Limb (tissue), 2 donors: ENCODE measurements at regions not wholly inside any gene's neighbourhood (a gene's known extent, or its start where the extent isn't known, plus 50 kb on each side); places are given as distances from the start of the nearest gene placed in this dataset.
"Not testable (repeated sequence)": the region's sequence is repeated elsewhere in the genome, so short reads cannot be mapped to it uniquely, and the experiment has no call there.

ENCODE experiments used
- DNase-seq, 2 donors: peaks; one replicate each; pipeline ENCODE4 v3.0.0-alpha.2; 2016; ENCODE audit errors: extremely low spot score in 2 of 2

- DNase-seq = no peak
These were observed 123.0 kb upstream of the CTBP2 start for GRCh38 chr10:125283191-125283835.

DNA sequence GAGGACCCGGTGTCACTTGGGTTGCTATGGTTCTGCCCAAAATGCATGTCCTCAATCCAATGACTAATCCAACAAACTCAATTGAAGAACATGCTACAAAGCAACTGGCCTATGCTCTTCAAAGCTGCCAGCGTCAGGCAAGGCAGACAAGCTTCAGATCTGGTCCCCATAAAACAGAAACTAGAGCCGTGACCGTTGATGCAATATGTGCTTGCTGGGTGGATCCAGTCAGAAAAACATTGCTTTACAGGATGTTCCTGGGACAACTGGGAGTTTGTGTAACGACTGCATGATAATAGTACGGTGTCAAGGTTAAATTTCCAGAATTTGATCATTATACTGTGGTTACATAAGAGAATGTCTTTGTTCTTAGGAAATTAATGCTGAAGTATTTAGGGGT is 120.7 kb upstream of the CTBP2 start:
- DNase-seq = no peak

DNA sequence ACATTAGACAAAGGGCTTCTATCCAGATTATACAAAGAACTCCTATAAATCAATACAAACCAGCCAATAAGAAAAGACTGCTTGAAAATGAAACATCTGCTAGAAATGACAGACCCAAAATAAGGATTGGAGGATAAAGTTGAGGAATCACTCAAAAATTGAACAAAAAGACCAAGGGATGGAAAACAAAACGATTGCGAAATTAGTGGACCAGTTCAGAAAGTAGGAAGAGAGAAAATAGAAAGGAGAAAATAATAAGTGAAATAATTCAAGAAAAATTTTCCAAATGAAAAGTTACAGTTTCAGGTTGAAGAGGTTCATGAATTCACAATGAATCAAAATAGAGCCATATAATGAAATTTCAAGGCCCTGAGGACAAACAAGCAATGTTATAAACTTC is 115.8 kb upstream of the CTBP2 start:
- no peak for DNase-seq

DNA sequence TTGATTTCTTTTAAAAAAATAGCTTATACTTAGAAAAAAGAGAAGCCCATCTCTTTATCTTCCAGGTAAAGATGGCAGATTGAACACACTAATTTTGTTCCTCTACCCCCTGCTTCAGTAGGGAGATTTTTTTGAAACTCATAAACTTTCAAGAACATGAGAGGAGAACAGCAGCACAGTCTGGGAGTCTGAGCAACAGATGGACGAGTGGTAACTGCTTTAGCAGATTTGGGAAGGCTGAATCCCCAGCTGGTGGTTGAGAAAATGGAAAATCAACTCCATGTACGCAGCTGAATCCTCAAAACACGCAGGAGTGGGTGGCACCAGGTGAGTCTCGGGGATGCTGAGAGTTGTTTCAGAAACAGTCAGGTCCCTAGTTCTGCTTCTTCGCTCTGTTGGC is 114.6 kb upstream of the CTBP2 start:
- no peak for DNase-seq

GRCh38 chr10:125273023-125273422 is 112.7 kb upstream of the CTBP2 start:
- DNase-seq = no peak

DNA sequence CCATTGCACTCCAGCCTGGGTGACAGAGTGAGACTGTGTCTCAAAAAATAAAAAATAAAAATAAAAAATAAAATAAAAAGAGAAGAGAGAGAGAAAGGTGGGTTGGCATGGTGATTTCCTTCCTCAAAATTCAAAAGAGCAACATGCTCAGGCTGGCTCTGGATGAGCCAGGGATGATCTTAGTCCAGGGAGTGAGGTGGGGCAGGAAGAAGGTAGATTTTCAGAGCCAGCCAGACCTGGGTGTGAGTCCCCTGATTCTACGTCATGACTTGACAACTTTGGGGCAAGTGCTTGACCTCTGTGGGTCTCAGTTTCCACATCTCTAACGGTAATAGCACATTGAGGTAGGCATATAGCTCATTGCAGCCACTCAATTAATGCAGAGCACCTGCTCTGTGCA is 109.4 kb upstream of the CTBP2 start:
- no peak for DNase-seq

- DNase-seq = no peak
These were observed 106.6 kb upstream of the CTBP2 start for GRCh38 chr10:125266966-125267365.

DNA sequence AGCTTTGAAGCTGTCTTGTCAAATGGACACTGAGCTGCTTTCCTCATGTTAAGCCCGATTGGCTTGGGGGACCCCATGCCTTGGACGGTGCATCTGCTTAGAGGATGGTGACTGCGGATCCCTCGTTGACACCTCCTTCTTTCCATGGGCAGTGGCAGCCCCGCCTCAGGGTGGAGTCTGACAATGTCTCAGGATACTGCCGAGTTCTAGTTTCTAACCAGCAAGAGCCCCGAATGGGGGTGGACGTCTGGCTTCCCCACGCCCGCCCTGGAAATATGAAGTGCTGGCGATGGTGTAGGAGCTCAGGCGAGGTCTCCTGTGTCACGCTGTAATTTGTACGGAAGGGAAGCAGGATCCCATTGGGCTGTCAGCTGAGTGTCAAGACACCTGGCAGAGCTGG is 106.2 kb upstream of the CTBP2 start:
- DNase-seq = no peak

DNA sequence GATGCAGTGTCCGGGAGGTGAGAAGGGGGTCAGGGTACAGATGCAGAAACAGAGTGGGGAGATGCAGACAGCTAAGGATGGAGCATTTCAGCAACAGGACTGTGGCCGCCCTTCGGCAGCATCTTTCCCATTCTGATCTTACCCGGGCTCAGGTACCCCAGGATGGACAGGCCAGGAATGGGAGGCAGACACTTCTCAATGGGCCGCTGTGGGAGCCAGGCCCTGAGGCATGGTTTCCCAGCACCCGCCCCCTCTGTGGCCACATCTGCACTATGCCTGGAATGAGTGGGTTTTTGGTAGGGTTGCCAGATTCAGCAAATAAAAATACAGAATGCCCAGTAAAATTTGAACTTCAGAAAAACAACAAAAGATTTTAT is 105.2 kb upstream of the CTBP2 start:
- DNase-seq = no peak

GRCh38 chr10:125264757-125265578 is 104.6 kb upstream of the CTBP2 start:
- no peak for DNase-seq

DNA sequence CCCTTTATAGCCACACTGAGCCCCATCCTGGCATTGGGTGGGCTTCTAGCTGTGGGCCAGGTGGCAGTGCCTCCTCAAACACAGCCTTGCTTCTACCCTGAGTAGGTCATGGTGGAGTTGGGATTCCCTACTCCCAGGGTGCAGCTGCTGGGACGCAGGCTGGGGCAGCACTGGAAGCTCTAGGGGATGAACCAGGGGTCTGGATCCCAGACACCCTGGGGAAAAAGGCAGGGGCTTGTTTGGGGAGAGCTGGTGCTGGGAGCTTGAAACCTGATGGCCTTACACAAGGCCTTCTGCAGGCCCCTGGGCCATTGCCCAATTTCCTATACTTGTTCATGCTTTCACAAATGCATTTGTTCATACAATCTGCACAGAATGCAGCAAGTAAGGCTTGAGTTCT is 103.7 kb upstream of the CTBP2 start:
- no peak for DNase-seq

- DNase-seq = no peak
These were observed 103.2 kb upstream of the CTBP2 start for GRCh38 chr10:125263551-125263950.

GRCh38 chr10:125262920-125263319 is 102.6 kb upstream of the CTBP2 start:
- DNase-seq = no peak

GRCh38 chr10:125262409-125262808 is 102.0 kb upstream of the CTBP2 start:
- no peak for DNase-seq

DNA sequence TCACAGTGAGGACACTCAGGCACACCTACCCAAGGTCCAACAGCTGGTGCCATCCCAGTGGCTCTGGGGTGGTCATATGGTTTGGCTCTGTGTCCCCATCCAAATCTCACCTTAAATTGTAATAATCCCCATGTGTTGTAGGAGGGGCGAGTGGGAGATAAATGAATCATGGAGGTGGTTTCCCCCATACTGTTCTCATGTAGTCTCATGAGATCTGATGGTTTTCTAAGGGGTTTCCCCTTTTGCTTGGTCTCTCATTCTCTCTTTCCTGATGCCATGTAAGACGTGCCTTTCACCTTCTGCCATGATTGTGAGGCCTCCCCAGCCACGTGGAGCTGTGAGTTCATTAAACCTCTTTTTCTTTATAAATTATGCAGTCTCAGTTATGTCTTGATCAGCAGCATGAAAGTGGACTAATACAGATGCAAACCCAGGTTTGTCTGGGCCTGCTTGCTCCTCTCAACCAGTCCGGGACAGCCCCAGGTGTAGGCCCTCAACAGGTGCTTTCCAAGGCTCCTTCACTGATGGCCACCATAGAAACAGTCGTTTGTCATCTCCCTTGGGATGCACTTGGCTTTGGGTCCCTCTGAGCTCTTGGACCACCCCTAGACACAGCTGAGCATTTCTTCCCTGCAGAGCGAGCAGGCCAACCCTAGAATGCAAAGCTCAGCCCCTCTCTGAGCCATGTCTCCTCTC is 101.3 kb upstream of the CTBP2 start:
- no peak for DNase-seq

DNA sequence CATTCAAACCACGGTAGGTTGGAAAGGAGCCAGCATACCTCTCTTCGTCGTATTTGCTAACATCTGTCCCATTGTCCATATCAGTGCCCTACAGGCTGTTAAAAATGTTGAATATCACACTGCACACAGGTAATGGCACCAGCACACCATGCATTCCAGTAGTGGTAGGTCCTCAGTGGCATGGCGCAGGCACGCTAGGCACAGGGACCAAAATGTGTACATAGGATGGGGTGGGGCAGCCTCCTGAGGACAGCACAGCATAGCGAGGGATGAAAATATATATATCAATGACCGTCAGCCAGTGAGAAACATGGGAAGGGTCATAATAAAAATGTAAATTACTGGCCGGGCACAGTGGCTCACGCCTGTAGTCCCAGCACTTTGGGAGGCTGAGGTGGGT is 99.9 kb upstream of the CTBP2 start:
- no peak for DNase-seq

DNA sequence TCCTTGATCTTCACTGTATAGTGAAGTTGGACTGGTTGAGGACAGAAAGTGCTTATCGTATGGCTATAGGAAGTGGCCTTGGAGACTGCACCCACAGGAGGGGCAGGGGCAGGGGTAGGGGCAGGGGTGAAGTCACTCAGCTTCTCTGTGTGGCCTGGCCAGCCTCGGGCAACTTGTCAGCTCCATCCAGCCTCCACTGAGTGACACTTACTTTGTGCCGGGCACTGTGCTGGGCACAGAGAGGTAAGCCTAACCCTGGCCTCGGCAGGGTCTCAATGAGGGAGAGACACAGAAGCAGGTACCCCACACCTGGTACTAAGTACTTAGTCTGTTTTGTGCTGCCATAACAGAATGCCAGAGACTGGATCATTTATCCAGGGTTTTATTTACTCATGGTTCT is 99.3 kb upstream of the CTBP2 start:
- DNase-seq = no peak

DNA sequence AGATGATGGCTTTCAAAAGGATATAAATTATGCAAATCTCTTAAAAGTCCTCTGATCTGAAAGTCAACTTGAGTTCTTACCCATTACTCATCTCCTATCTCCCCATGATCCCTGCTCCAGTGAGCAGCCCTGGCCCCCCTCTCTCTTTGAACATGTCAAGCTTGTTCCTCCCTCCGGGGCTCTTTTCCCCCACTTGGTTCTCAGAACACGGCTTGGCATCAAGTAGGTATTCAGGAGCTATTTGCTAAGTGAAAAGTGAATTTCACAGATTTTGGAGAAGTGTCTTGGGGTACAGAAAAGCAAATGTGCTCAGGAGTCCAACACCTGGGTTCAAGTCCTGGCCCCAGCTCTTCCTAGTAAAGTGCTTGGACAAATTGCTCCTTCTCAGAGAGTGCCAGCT is 98.3 kb upstream of the CTBP2 start:
- no peak for DNase-seq

DNA sequence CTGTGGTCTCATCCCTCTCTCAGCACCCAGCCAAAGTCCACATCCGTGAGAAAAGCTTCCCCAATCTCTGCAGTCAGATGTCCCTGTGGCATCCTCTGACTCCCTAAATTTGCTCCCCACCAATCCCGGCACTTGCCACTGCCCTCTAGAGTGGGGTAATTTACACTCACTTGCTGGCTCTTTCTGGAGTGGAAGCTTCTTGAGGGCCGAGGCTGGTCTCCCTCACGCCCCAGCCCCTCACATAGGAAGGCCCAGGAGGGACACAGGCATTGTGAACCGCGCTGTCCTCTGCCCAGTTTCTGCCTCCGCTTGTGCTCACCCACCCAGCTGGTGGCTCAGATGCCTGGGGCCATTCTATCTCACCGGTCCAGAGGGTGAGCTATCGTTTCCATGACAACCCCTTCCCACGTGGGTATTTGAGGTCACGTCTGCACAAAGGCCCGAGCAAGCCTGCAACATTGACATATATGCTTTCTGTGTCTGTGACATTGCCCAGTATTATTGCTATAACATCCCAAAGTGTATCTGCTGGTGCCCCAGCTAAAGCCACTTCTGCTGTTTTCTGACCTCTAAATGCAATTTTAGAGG is 97.3 kb upstream of the CTBP2 start:
- no peak for DNase-seq

- DNase-seq = no peak
These were observed 95.7 kb upstream of the CTBP2 start for GRCh38 chr10:125256026-125256425.

DNA sequence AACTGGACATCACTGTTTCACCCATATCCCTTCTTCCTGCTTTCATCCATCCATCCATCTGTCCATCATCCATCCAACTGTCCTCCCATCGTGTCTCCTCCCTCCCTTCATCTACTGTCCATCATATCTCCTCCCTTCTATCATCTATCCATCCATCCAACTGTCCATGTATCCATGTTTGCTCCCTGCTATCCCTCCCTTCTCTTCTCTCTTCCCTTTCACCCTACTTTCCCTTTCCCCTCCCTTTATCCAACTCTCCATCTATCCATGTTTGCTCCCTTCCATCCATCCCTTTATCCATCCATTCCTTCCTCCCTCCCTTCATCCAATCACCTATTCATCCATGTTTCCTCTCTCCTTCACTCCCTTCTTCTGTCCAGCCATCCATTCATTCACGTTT is 92.6 kb upstream of the CTBP2 start:
- DNase-seq = no peak

- not testable (repeated sequence) for DNase-seq
These were observed 90.5 kb upstream of the CTBP2 start for GRCh38 chr10:125250834-125251233.
